ENCODE measurements at regions not wholly inside any gene's neighbourhood (a gene's known extent, or its start where the extent isn't known, plus 50 kb on each side); places are given as distances from the start of the nearest gene placed in this dataset.

- H3K27me3 ChIP-seq = no peaks in the 10 kb centered on the region
- intact Hi-C loops (cut with DNase I; ENCODE audit: low total_unique reads) = no loop called here
- no peak overlapping the region for H3K27ac ChIP-seq
- TF ChIP-seq CTCF (IDR thresholded peaks at IDR 0.05) (peak in 1 of 3 donors; percentile 24), POLR2A (IDR thresholded peaks at IDR 0.05) (no peak)
- H3K36me3 ChIP-seq = no peaks in the 10 kb centered on the region
- H3K4me1 ChIP-seq = no peaks in the 10 kb centered on the region
- H3K4me3 ChIP-seq = no peak overlapping the region
- no peak for DNase-seq (ENCODE audit: low spot score in 2 of 2)
- H3K9me3 ChIP-seq = no peaks in the 10 kb centered on the region
Measured at GRCh38 chr2:88831792-88832248, 140.3 kb downstream of the RPIA start.

- intact Hi-C loops (cut with DNase I; ENCODE audit: low total_unique reads) = no loop called here
- Histone ChIP-seq H3K9me3 (no peaks in the 10 kb centered on the region), H3K27ac (no peak overlapping the region), H3K36me3 (no peaks in the 10 kb centered on the region), H3K4me3 (no peak overlapping the region), H3K27me3 (no peaks in the 10 kb centered on the region), H3K4me1 (no peaks in the 10 kb centered on the region)
- no peak for DNase-seq (ENCODE audit: low spot score in 2 of 2)
- TF ChIP-seq POLR2A (IDR thresholded peaks at IDR 0.05) = no peak
- no peak for TF ChIP-seq POLR2AphosphoS5 (IDR thresholded peaks at IDR 0.05)
- TF ChIP-seq CTCF (IDR thresholded peaks at IDR 0.05) = no peak
Measured at GRCh38 chr2:88832311-88832991, 141.0 kb downstream of the RPIA start.

- no peak for TF ChIP-seq POLR2AphosphoS5 (IDR thresholded peaks at IDR 0.05)
- no peak for TF ChIP-seq CTCF (IDR thresholded peaks at IDR 0.05)
- TF ChIP-seq POLR2A (IDR thresholded peaks at IDR 0.05) = no peak
- no peaks in the 10 kb centered on the region for H3K9me3 ChIP-seq
- H3K36me3 ChIP-seq = no peaks in the 10 kb centered on the region
- no peak overlapping the region for H3K4me3 ChIP-seq
- H3K27ac ChIP-seq = no peak overlapping the region
- H3K27me3 ChIP-seq = no peaks in the 10 kb centered on the region
- intact Hi-C loops (cut with DNase I; ENCODE audit: low total_unique reads) = no loop called here
- H3K4me1 ChIP-seq = no peaks in the 10 kb centered on the region
- DNase-seq (ENCODE audit: low spot score in 2 of 2) = no peak
Measured at GRCh38 chr2:88832992-88833389, 141.5 kb downstream of the RPIA start.

GRCh38 chr2:88834376-88834775 lies 142.9 kb downstream of the RPIA start:
- TF ChIP-seq CTCF (IDR thresholded peaks at IDR 0.05) = no peak
- no peak for TF ChIP-seq POLR2AphosphoS5 (IDR thresholded peaks at IDR 0.05)
- TF ChIP-seq POLR2A (IDR thresholded peaks at IDR 0.05) = no peak
- DNase-seq (ENCODE audit: low spot score in 2 of 2) = no peak
- Histone ChIP-seq H3K4me1 (no peaks in the 10 kb centered on the region), H3K9me3 (no peaks in the 10 kb centered on the region), H3K36me3 (no peaks in the 10 kb centered on the region), H3K27ac (no peak overlapping the region), H3K27me3 (no peaks in the 10 kb centered on the region), H3K4me3 (no peak overlapping the region)
- intact Hi-C loops (cut with DNase I; ENCODE audit: low total_unique reads) = no loop called here

- Histone ChIP-seq H3K4me1 (no peaks in the 10 kb centered on the region), H3K36me3 (no peaks in the 10 kb centered on the region), H3K9me3 (no peaks in the 10 kb centered on the region), H3K27me3 (no peaks in the 10 kb centered on the region), H3K27ac (no peak overlapping the region), H3K4me3 (no peak overlapping the region)
- intact Hi-C loops (cut with DNase I; ENCODE audit: low total_unique reads) = no loop called here
- DNase-seq (ENCODE audit: low spot score in 2 of 2) = no peak
- no peak for TF ChIP-seq POLR2A (IDR thresholded peaks at IDR 0.05)
Measured at GRCh38 chr2:88834866-88835265, 143.4 kb downstream of the RPIA start.
